A673 (cell line): ENCODE measurements at regions not wholly inside any gene's neighbourhood (a gene's known extent, or its start where the extent isn't known, plus 50 kb on each side); places are given as distances from the start of the nearest gene placed in this dataset.

Experiments used
- BruUV-seq: library from RNA; stranded (reverse); fragments of 400-500 nt; replicated peaks from 2 replicates; lab custom pipeline; 2021; lab: Mats Ljungman, UMichigan
- CTCF ChIA-PET: fragments of 300-600 bp; sonication (Branson Sonifier 250); formaldehyde crosslinking; loops from one replicate; lab custom pipeline; 2022; ENCODE audit warnings: antibody characterized with exemption; lab: Charles Lee
- POLR2A ChIA-PET: fragments of 300-600 bp; sonication (Branson Sonifier 250); formaldehyde crosslinking; loops from one replicate; lab custom pipeline; 2022; ENCODE audit warnings: antibody characterized with exemption; ENCODE audit not compliant: low non-redundant PET; lab: Charles Lee
- DNase-seq: peaks from one replicate; pipeline ENCODE4 v3.0.0-alpha.2; 2015; ENCODE audit warnings: low spot score
- H3K27ac ChIP-seq: fragments of 200-600 bp; sonication (generic); 2 replicates; pipeline ENCODE4 v1.5.1; 2016; ENCODE audit warnings: mixed run types, low read depth, mild to moderate bottlenecking, mixed read lengths, antibody characterized with exemption, low read length; ENCODE audit not compliant: poor library complexity, severe bottlenecking
- H3K27me3 ChIP-seq: fragments of 200-600 bp; sonication (generic); replicated peaks from 2 replicates; pipeline ENCODE4 v1.6.1; 2017; ENCODE audit warnings: mixed run types, low read depth, mild to moderate bottlenecking, mixed read lengths, antibody characterized with exemption, low read length; ENCODE audit not compliant: insufficient read depth, poor library complexity
- H3K36me3 ChIP-seq: fragments of 200-600 bp; sonication (generic); 2 replicates; pipeline ENCODE4 v1.6.1; 2016; ENCODE audit warnings: mixed run types, mild to moderate bottlenecking, mixed read lengths, antibody characterized with exemption, low read length; ENCODE audit not compliant: insufficient read depth, poor library complexity, severe bottlenecking
- H3K4me1 ChIP-seq: fragments of 200-600 bp; sonication (generic); 2 replicates; pipeline ENCODE4 v1.6.1; 2017; ENCODE audit warnings: mixed run types, mild to moderate bottlenecking, mixed read lengths, antibody characterized with exemption, low read length; ENCODE audit not compliant: insufficient read depth, poor library complexity, severe bottlenecking
- H3K4me3 ChIP-seq: fragments of 200-600 bp; sonication (generic); 2 replicates; pipeline ENCODE4 v1.5.1; 2016; ENCODE audit warnings: low read depth, mixed run types, mild to moderate bottlenecking, mixed read lengths, low read length; ENCODE audit not compliant: poor library complexity, severe bottlenecking
- H3K9me3 ChIP-seq: fragments of 200-600 bp; sonication (generic); 2 replicates; pipeline ENCODE4 v1.6.1; 2016; ENCODE audit warnings: mixed run types, low read depth, mild to moderate bottlenecking, mixed read lengths, antibody characterized with exemption, low read length; ENCODE audit not compliant: poor library complexity, severe bottlenecking
- CTCF ChIP-seq: fragments of 300-800, 200-600 bp; sonication (generic); conservative IDR thresholded peaks from 2 replicates; pipeline ENCODE4 v1.5.1; 2017; ENCODE audit warnings: low read depth, mild to moderate bottlenecking, antibody characterized with exemption, low read length, moderate library complexity, mixed read lengths
- EZH2 ChIP-seq: fragments of 200-600 bp; sonication (generic); IDR thresholded peaks from 2 replicates; pipeline ENCODE4 v1.6.1; 2017; ENCODE audit warnings: borderline replicate concordance, low read depth, mild to moderate bottlenecking, mixed read lengths, antibody characterized with exemption, low read length; ENCODE audit not compliant: poor library complexity, severe bottlenecking
- intact Hi-C: fragments of 100-400 bp; cut with micrococcal nuclease; formaldehyde crosslinking; loops from one replicate; pipeline ENCODE4 v1.10.0; 2022; ENCODE audit not compliant: unreplicated experiment

- no peak for DNase-seq
- CTCF ChIA-PET, result no interaction called here
Observed at GRCh38 chr5:159826351-159827214, 89.7 kb upstream of the ADRA1B start.

GRCh38 chr5:159827861-159828260, 88.4 kb upstream of the ADRA1B start:
- H3K27ac ChIP-seq, result no peak overlapping the region
- H3K27me3 ChIP-seq, result peaks cover 4% of the 10 kb centered on the region
- H3K4me1 ChIP-seq, result no peaks in the 10 kb centered on the region
- no peak overlapping the region for H3K4me3 ChIP-seq
- intact Hi-C loops, result no loop called here
- H3K36me3 ChIP-seq, result no peaks in the 10 kb centered on the region
- CTCF ChIA-PET, result no interaction called here
- POLR2A ChIA-PET, result no interaction called here
- TF ChIP-seq CTCF (no peak), EZH2 (no peak)
- BruUV-seq, result no TSS peak
- no peaks in the 10 kb centered on the region for H3K9me3 ChIP-seq
- DNase-seq, result no peak

More at GRCh38 chr5:159826351-159827214, 89.7 kb upstream of the ADRA1B start:
- intact Hi-C loops, result no loop called here
- H3K27me3 ChIP-seq, result peaks cover 7% of the 10 kb centered on the region
- POLR2A ChIA-PET, result no interaction called here
- H3K27ac ChIP-seq, result no peak overlapping the region
- TF ChIP-seq EZH2, result no peak
- TF ChIP-seq CTCF, result no peak
- H3K4me1 ChIP-seq, result no peaks in the 10 kb centered on the region
- H3K36me3 ChIP-seq, result no peaks in the 10 kb centered on the region
- H3K4me3 ChIP-seq, result no peak overlapping the region
- H3K9me3 ChIP-seq, result no peaks in the 10 kb centered on the region
- no TSS peak for BruUV-seq

- BruUV-seq, result no TSS peak
- Histone ChIP-seq H3K9me3 (no peaks in the 10 kb centered on the region), H3K4me3 (no peak overlapping the region), H3K4me1 (no peaks in the 10 kb centered on the region), H3K36me3 (no peaks in the 10 kb centered on the region), H3K27ac (no peak overlapping the region), H3K27me3 (no peaks in the 10 kb centered on the region)
- intact Hi-C loops, result no loop called here
- CTCF ChIA-PET, result no interaction called here
- DNase-seq, result no peak
- POLR2A ChIA-PET, result no interaction called here
- TF ChIP-seq CTCF (no peak), EZH2 (no peak)
Observed at GRCh38 chr5:159832073-159832472, 84.2 kb upstream of the ADRA1B start.
